A673 (cell line): ENCODE measurements at regions not wholly inside any gene's neighbourhood (a gene's known extent, or its start where the extent isn't known, plus 50 kb on each side); places are given as distances from the start of the nearest gene placed in this dataset.

Source experiments
- CTCF ChIP-seq: fragments of 300-800, 200-600 bp; sonication (generic); conservative IDR thresholded peaks from 2 replicates; pipeline ENCODE4 v1.5.1; 2017; ENCODE audit warnings: low read depth, mild to moderate bottlenecking, antibody characterized with exemption, low read length, moderate library complexity, mixed read lengths
- EZH2 ChIP-seq: fragments of 200-600 bp; sonication (generic); IDR thresholded peaks from 2 replicates; pipeline ENCODE4 v1.6.1; 2017; ENCODE audit warnings: borderline replicate concordance, low read depth, mild to moderate bottlenecking, mixed read lengths, antibody characterized with exemption, low read length; ENCODE audit not compliant: poor library complexity, severe bottlenecking

- TF ChIP-seq CTCF (no peak), EZH2 (no peak)
These were observed 103.8 kb upstream of the PDE1A start for GRCh38 chr2:182530636-182531035.
